ENCODE measurements at regions not wholly inside any gene's neighbourhood (a gene's known extent, or its start where the extent isn't known, plus 50 kb on each side); places are given as distances from the start of the nearest gene placed in this dataset.

DNA sequence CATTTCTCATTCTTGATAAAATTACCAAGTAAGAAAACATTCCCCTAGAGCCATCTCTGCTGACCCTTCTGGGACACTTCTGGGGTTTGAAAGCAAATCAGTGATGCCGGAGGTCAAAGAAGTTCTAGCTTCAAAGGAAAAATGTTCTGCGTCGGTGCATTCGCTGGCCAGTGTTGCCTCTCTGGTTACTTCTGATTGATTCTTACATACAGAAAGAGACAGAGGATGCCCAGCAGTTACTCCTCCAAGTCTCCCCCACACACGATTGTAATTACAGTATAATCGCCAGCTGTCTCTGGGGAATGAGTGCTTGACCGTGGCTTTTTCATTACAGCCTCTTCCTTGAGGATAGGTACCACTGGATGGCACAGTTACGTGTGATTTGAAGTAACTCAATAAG lies 150.9 kb downstream of the SNX19 start:
- TF ChIP-seq GATA3 (IDR thresholded peaks at IDR 0.05; ENCODE audit: low read depth, low read length) (no peak), GATA2 (IDR thresholded peaks at IDR 0.05; ENCODE audit: low read depth, low read length) (no peak)

DNA sequence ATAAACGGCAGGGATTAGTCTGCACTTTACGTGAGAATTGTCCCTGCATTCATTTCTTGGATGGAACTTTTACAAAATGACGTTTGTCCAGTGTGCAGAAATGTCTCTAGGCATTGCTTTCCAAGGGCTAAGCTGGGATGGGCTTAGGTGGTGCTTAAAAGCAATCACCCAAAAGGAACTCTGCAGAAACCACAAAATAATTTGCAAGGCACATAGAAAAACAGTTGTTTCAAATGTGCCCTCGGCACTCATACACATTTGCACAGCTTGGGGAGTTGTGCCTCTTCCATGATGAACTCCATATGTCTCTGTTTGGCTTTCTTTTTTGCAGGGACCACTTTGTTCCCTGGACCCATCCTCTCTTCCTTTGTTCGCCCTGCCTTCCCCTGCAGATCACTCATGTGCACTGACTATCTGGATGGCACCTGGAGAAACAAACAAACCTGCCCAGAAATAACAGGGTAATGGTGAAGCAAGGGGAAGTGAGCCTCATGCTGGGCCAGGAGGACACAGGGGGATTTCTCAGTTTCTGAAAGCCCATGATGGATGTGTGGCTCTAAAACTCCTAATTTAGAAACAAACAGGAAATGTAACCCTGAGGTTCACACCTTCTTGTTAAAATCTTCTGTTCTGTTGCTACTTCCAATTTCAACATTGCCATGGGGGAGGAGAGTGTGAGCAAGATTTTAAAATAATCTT lies 150.2 kb downstream of the SNX19 start:
- no peak for TF ChIP-seq GATA2 (IDR thresholded peaks at IDR 0.05; ENCODE audit: low read depth, low read length)
- no peak for TF ChIP-seq GATA3 (IDR thresholded peaks at IDR 0.05; ENCODE audit: low read depth, low read length)

DNA sequence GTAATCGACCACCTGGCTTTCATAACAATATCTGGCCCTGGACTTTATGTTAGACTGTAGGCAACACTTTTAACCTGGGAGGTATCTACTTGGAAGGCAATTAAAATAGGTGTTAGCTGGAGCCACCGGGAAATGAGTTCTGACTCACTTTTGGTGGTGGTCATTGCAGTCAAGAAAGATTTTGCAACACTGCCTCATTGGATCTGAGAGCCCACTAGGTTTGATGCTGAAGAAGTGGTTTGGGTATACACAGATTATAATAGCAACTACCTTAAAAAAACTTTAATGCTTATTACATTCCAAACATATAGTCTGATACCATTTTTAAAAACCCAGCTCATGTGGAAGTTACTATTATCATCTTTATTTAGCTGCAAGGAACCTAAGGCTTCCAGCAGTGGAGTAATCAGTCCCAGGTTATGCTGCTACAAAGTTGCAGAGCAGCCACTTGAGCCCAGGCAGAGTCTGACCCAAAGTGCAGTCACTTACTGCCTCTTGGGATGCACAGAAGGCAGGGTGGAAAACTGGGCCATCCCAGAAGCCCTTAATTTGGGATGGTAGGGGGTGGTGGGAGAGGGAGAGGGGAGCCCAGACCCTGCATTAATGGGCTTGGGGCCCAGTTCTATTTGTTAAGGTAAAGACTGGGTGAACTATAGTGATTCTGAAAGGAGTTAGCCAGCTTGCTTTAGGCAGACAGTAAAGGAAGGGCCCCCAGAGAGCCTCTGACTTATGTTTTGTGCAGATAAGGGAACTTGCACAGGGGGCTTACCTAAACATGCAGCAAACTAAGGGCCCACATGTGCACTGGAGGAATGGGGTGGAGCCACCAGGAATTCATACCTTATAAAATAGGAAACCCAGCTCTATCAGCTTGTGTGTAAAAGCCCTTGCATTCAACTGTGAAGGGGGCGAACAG lies 149.4 kb downstream of the SNX19 start:
- TF ChIP-seq GATA3 (IDR thresholded peaks at IDR 0.05; ENCODE audit: low read depth, low read length), result no peak
- TF ChIP-seq GATA2 (IDR thresholded peaks at IDR 0.05; ENCODE audit: low read depth, low read length), result no peak

DNA sequence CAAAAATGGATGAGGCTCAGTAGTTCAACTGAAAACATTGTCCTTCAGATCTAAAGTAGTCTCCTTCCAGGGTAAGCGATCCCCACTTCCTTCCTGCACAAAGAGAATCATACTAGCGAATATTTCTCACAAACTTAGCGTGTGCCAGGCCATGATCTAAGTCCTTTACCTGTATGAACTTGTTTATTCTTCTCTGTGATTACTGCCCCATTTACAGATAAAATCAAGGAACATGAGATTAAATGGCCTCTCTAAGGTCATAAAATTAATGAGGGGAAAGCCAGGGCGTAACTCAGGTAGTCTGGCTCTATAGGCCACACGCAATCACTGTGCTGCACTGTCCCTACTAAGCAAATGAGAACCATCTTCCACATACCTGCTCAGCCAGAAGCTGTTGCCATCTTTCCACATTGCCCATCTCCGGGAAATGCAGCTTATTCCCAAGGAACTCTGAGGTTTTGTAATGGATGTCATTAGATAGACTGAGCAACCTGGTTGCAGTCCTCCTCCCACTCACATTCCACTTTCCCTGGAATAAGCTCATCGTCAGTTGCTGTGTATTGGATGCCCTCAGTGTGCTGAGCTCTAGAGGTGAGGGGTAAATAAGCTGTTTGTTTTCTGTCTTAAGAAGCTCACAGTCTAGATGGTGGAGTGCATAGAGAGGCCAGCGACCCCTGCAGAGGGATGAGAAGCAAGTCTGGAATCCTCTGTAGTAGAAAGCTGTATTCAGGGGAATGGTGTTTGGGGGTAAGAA lies 146.3 kb downstream of the SNX19 start:
- TF ChIP-seq GATA2 (IDR thresholded peaks at IDR 0.05; ENCODE audit: low read depth, low read length), result no peak

DNA sequence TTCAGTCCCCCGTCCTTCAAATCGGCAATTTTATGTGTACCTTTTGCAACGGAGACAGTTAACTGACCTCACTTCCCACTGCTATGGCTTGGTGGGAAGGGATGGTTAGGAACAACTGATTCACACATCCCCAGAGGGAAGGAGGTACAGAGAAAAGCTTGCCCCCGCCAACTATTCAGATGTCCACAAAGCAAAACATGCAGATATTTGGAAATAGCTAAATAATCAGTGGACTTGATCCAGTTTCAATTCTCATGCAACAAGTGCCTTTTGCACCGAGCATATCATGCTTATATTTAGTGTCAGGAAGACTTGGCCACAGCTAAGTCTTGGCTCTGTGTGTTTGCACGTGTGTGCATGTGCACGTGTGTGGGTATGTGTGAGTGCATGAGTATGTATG lies 144.6 kb downstream of the SNX19 start:
- TF ChIP-seq GATA2 (IDR thresholded peaks at IDR 0.05; ENCODE audit: low read depth, low read length), result no peak
- no peak for TF ChIP-seq GATA3 (IDR thresholded peaks at IDR 0.05; ENCODE audit: low read depth, low read length)

DNA sequence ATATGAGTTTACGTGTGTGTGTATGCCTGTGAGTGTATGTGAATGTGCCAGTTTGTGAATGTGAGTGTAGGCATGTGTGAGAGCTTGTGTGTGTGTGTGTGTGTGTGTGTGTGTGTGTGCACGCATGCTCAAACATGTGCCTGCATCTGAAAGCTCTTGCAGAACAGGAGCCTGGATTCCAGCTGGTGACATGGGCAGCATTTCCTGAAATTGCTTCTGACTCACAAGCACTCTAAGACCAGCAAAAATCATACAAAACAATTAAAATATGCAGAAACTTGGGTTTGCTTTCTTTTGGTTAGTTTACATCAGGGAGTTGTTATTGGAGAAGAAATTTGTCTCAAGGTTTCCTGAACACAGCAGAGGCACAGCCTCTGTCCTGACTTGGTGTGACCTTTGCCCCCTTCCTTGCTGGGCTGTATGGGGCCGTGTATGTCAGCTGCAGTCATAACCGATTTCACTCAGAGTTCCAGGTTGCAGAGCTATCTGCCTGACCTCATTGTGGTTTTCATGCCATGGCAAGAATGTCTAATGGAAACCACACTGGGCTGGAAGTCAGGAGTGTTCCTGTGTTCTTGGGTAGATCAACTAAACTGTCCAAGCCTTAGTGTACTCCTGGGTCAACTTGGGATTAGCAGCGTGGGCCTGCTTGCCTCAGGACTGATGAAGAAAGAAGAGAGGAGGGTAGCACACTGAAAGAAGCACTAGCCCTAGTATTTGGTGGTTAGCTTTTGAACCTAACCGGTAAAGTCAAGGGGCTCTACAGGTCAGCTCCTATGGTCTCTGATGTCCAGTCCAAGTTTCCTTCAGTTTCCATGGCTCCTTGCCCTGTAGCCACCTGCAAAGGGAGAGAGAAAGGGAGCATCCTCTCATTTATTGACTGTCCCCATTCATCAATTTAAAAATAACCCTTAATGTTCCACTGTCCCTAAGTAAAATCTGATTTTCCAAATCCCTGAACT lies 143.7 kb downstream of the SNX19 start:
- TF ChIP-seq GATA3 (IDR thresholded peaks at IDR 0.05; ENCODE audit: low read depth, low read length) (no peak), GATA2 (IDR thresholded peaks at IDR 0.05; ENCODE audit: low read depth, low read length) (no peak)

DNA sequence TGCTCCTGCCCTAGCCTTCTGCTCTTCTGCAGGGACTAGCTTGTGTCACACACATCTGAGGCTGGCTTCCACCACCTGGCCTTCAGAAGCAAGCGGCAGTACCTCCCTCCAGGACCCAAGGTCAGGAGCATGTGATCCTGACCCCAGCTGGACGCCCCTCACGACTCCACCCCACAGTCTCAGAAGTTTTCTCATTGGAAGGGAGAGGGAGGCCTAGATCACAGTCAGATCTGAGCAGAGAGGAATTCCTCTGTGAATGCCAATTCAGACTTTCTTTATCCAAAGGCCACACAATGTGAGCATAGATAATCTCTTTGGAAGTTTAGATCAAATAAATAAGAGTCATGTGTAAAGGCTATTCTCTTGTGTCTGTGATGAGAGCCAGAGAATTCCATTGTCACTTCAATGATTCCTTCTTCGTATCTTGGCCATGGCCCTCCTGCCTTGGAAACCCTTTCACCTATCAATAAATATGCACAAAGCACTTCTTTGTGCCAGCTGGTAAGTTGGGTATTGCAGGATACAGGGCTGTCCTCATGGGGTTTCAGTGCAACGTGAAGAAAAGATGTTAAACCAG lies 142.9 kb downstream of the SNX19 start:
- TF ChIP-seq GATA2 (IDR thresholded peaks at IDR 0.05; ENCODE audit: low read depth, low read length), result no peak
- no peak for TF ChIP-seq GATA3 (IDR thresholded peaks at IDR 0.05; ENCODE audit: low read depth, low read length)

DNA sequence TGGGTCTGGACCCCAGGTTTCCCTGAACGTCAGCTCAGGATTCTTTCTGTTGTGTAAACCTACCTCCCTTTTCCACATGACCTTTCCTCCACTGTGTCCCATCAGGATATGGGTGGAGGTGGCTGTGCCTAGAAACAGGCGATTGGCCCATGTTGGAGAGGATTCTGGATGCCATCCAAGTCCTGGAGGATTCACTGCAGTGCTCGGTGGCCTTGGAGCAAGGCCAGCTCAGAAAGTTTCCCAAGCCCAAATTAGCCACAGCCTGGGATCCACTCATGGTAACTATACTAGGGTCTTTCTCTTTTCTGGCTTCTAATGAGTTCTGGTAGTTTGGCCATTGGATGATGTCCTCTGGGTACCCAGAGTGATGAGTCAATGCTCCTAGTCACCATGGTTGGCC lies 141.6 kb downstream of the SNX19 start:
- TF ChIP-seq GATA3 (IDR thresholded peaks at IDR 0.05; ENCODE audit: low read depth, low read length), result no peak
- TF ChIP-seq GATA2 (IDR thresholded peaks at IDR 0.05; ENCODE audit: low read depth, low read length), result no peak

DNA sequence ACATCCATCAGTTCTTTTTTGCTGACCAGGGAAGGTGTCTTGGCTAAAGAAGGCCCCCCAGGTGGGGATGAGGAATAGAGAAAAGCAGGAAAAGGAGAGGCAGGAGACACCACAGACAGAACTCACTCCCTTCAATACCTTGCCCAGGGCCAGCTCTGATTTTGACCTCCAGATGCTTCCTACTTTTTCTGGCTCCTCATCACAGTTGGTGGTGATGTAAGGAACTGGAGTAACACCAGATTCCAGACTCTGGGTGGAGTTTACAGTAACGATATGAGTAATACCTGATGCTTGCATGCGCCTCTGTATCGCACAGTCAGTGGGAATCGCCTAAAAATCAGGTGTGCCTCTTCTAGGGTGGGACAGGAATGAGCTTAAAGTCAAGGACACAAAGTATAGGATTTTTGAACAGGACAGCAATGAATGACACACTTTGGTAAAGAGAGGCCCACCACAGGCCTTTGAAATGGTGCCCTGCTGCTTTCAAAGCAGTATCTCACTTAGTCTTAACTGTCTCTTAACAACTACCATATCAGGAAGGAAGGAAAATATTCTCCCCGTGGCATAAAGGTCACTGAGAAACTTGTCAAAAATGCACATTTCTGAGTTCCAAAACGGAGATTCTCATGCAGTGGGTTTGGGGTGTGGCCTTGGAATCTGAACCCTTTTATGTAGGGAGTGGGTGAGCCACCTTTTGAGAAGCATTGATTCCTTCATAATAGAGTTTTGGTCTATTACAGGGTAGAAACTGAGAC lies 140.8 kb downstream of the SNX19 start:
- no peak for TF ChIP-seq GATA3 (IDR thresholded peaks at IDR 0.05; ENCODE audit: low read depth, low read length)

DNA sequence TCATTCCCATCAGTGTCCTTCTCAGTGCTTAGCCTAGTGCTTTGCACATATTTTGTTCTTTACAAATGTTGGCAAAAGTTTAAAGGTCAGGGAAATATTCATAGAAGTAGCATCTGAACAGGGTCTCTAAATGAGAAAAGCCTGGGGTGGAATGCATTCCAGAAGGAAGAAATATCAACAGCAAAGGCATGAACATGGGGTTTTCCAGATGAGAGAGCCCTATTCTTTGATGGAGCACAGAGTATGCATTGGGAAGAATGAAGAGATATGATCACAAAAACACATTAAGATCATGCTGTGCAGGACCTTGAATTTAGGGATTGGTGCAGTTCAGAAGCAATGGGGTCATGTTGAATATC lies 140.2 kb downstream of the SNX19 start:
- no peak for TF ChIP-seq GATA2 (IDR thresholded peaks at IDR 0.05; ENCODE audit: low read depth, low read length)
- no peak for TF ChIP-seq GATA3 (IDR thresholded peaks at IDR 0.05; ENCODE audit: low read depth, low read length)

DNA sequence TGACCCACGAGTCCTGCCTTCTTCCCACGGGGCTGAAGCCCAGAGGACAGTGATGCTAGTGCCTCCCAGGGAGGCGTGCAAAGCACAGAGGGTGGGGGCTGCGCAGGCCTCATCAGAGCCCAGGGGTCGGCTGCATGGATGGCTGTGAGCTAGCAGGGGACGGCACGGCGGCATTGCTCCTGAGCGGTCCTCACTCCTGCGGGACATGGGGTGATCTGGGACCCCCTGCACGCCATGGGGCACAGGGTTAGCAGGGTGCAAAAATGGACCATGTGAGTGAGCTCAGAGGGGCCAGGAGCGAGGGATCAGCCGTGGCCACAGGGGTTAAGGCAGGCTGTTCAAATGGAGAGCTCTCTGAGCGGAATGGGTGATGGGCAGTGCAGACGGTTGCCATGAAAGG lies 138.3 kb downstream of the SNX19 start:
- TF ChIP-seq GATA3 (IDR thresholded peaks at IDR 0.05; ENCODE audit: low read depth, low read length) (no peak), GATA2 (IDR thresholded peaks at IDR 0.05; ENCODE audit: low read depth, low read length) (no peak)

DNA sequence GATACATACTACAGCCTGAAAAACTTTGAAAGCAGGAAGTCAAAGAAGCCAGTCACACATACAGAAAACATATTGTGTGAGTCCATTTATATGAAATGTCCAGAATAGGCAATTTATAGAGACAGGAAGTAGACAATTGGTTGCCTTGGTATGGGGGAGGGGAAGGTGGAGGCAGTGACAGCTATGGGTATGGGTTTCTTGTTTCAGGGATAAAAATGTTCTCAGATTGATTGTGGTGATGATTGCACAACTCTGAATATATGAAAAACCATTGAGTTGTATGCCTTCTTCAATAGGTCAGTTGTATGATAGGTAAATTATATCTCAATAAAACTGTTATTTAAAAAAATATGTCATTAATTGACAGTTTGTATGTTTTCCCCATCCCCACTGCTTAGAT lies 137.6 kb downstream of the SNX19 start:
- TF ChIP-seq GATA3 (IDR thresholded peaks at IDR 0.05; ENCODE audit: low read depth, low read length) (no peak), GATA2 (IDR thresholded peaks at IDR 0.05; ENCODE audit: low read depth, low read length) (no peak)

DNA sequence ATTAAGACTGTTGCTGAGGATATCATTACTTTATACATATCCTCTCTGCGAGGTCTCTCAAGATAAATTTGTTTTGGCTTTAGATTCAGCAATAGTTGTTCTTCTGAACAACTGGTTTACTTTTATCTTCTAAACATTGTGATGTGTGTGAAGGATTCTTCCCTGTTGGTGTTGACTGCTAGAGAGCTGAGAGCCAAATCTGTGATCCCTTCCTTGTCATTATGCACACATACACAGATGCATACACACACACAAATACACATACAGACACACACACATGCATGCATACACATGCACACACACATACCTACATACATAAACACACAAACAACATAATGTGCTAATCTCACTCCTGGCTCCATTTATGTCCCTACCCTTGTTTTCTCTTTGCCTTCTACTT lies 137.0 kb downstream of the SNX19 start:
- TF ChIP-seq GATA3 (IDR thresholded peaks at IDR 0.05; ENCODE audit: low read depth, low read length) (no peak), GATA2 (IDR thresholded peaks at IDR 0.05; ENCODE audit: low read depth, low read length) (no peak)

Measured in SH-SY5Y (cell line).